IMR-90 (cell line): ENCODE measurements at regions not wholly inside any gene's neighbourhood (a gene's known extent, or its start where the extent isn't known, plus 50 kb on each side); places are given as distances from the start of the nearest gene placed in this dataset.

ENCODE experiments used
- ATAC-seq: fragments of 200-7000 bp; cut with Tn5 transposase; 2 replicates; pipeline ENCODE4 v1.9.1; 2020; ENCODE audit warnings: low read depth, mild to moderate bottlenecking, moderate library complexity
- BruUV-seq: library from RNA; stranded (reverse); fragments of 400-500 nt; replicated peaks from 2 replicates; lab custom pipeline; 2021; lab: Mats Ljungman, UMichigan
- CTCF ChIA-PET: fragments of 300-600 bp; formaldehyde crosslinking; extraction: SDS; loops from one replicate; lab custom pipeline; 2021; ENCODE audit warnings: antibody characterized with exemption; lab: Yijun Ruan, JAX
- POLR2A ChIA-PET: fragments of 300-600 bp; sonication (Branson Sonifier 250); formaldehyde crosslinking; loops from one replicate; lab custom pipeline; 2022; ENCODE audit warnings: antibody characterized with exemption; ENCODE audit not compliant: unreplicated experiment; lab: Charles Lee
- DNase-seq: peaks from one replicate; pipeline ENCODE4 v3.0.0; 2013
- H2AFZ ChIP-seq: replicated peaks from 2 replicates; pipeline ENCODE3; 2013; ENCODE audit warnings: low read length, mild to moderate bottlenecking; ENCODE audit not compliant: poor library complexity
- H2AK5ac ChIP-seq: 2 replicates; pipeline ENCODE4 v1.6.1; 2013; ENCODE audit warnings: low read depth, low read length, inconsistent platforms
- H2AK9ac ChIP-seq: replicated peaks from 2 replicates; pipeline ENCODE3; 2013; ENCODE audit warnings: mild to moderate bottlenecking, low read depth, low read length, moderate library complexity; ENCODE audit not compliant: poor library complexity
- H2BK120ac ChIP-seq: 2 replicates; pipeline ENCODE4 v1.6.1; 2013; ENCODE audit warnings: low read depth, low read length, inconsistent platforms
- H2BK15ac ChIP-seq: 3 replicates; pipeline ENCODE4 v1.6.1; 2013; ENCODE audit warnings: low read depth, low read length, inconsistent platforms
- H2BK20ac ChIP-seq: 2 replicates; pipeline ENCODE4 v1.6.1; 2013; ENCODE audit warnings: low read depth, mild to moderate bottlenecking, inconsistent platforms, low read length, moderate library complexity
- H2BK5ac ChIP-seq: 2 replicates; pipeline ENCODE4 v1.6.1; 2013; ENCODE audit warnings: mild to moderate bottlenecking, low read depth, low read length, inconsistent platforms; ENCODE audit not compliant: poor library complexity, severe bottlenecking
- H3K14ac ChIP-seq: replicated peaks from 2 replicates; pipeline ENCODE4 v1.6.1; 2013; ENCODE audit warnings: low read depth, low read length, inconsistent platforms
- H3K18ac ChIP-seq: 2 replicates; pipeline ENCODE4 v1.6.1; 2013; ENCODE audit warnings: low read depth, low read length, control low read depth
- H3K23ac ChIP-seq: 2 replicates; pipeline ENCODE4 v1.6.1; 2013; ENCODE audit warnings: low read depth, low read length, inconsistent platforms
- H3K27ac ChIP-seq: 2 replicates; pipeline ENCODE4 v1.5.1; 2013; ENCODE audit warnings: mild to moderate bottlenecking, control low read depth, low read length; ENCODE audit not compliant: insufficient read depth
- H3K27me3 ChIP-seq: 2 replicates; pipeline ENCODE4 v1.6.1; 2013; ENCODE audit warnings: low read length; ENCODE audit not compliant: control insufficient read depth, insufficient read depth
- H3K36me3 ChIP-seq: 2 replicates; pipeline ENCODE4 v1.6.1; 2013; ENCODE audit warnings: low read length, mixed read lengths; ENCODE audit not compliant: control insufficient read depth, insufficient read depth
- H3K4ac ChIP-seq: 2 replicates; pipeline ENCODE4 v1.6.1; 2013; ENCODE audit warnings: low read depth, low read length, inconsistent platforms
- H3K4me1 ChIP-seq: 2 replicates; pipeline ENCODE4 v1.6.1; 2013; ENCODE audit warnings: low read length, mixed read lengths; ENCODE audit not compliant: control insufficient read depth, insufficient read depth
- H3K4me2 ChIP-seq: 2 replicates; pipeline ENCODE4 v1.6.1; 2013; ENCODE audit warnings: low read depth, mild to moderate bottlenecking, control low read depth, low read length, moderate library complexity
- H3K4me3 ChIP-seq: 2 replicates; pipeline ENCODE4 v1.5.1; 2013; ENCODE audit warnings: low read depth, mild to moderate bottlenecking, control low read depth, low read length, moderate library complexity; ENCODE audit not compliant: insufficient read depth
- H3K56ac ChIP-seq: 2 replicates; pipeline ENCODE4 v1.6.1; 2013; ENCODE audit warnings: low read length, inconsistent platforms; ENCODE audit not compliant: insufficient read depth; ENCODE audit errors: extremely low read depth
- H3K79me1 ChIP-seq, 2 experiments: 2 replicates each; pipeline ENCODE4 v1.6.1; 2013; ENCODE audit warnings: low read length in 2 of 2, inconsistent platforms in 1 of 2, low read depth in 1 of 2
- H3K9ac ChIP-seq: 2 replicates; pipeline ENCODE4 v1.6.1; 2013; ENCODE audit warnings: low read depth, low read length, control low read depth
- H3K9me1 ChIP-seq: 2 replicates; pipeline ENCODE4 v1.6.1; 2013; ENCODE audit warnings: low read length, inconsistent platforms; ENCODE audit not compliant: insufficient read depth
- H3K9me3 ChIP-seq: 2 replicates; pipeline ENCODE4 v1.6.1; 2013; ENCODE audit warnings: low read length; ENCODE audit not compliant: control insufficient read depth, insufficient read depth
- H4K20me1 ChIP-seq: 2 replicates; pipeline ENCODE4 v1.6.1; 2013; ENCODE audit warnings: low read length, inconsistent platforms; ENCODE audit not compliant: insufficient read depth
- H4K5ac ChIP-seq: 2 replicates; pipeline ENCODE4 v1.6.1; 2013; ENCODE audit warnings: mild to moderate bottlenecking, low read depth, low read length, control low read depth
- H4K8ac ChIP-seq, 2 experiments: 2 replicates each; pipeline ENCODE4 v1.6.1; 2013; ENCODE audit warnings: low read depth in 2 of 2, low read length in 2 of 2, control low read depth in 1 of 2, inconsistent platforms in 1 of 2
- H4K91ac ChIP-seq: 2 replicates; pipeline ENCODE4 v1.6.1; 2013; ENCODE audit warnings: low read depth, low read length, inconsistent platforms; ENCODE audit not compliant: insufficient read depth
- BHLHE40 ChIP-seq: fragments of 150-350 bp; IDR thresholded peaks from 2 replicates; pipeline ENCODE4 v1.6.1; 2016; ENCODE audit warnings: mild to moderate bottlenecking, low read depth, low read length
- CEBPB ChIP-seq: IDR thresholded peaks from 2 replicates; pipeline ENCODE4 v1.6.1; 2012; ENCODE audit warnings: low read depth, low read length, improper control_type of control experiment
- CHD1 ChIP-seq: IDR thresholded peaks from 2 replicates; pipeline ENCODE4 v1.6.1; 2012; ENCODE audit warnings: low read depth, low read length, improper control_type of control experiment
- FOS ChIP-seq: fragments of 150-350 bp; IDR thresholded peaks from 2 replicates; pipeline ENCODE4 v1.6.1; 2016; ENCODE audit warnings: low read depth, low read length
- MAFK ChIP-seq: IDR thresholded peaks from 2 replicates; pipeline ENCODE4 v1.6.1; 2012; ENCODE audit warnings: low read depth, low read length, improper control_type of control experiment
- MAZ ChIP-seq: IDR thresholded peaks from 2 replicates; pipeline ENCODE4 v1.6.1; 2012; ENCODE audit warnings: low read depth, mild to moderate bottlenecking, low read length, improper control_type of control experiment, moderate library complexity, borderline replicate concordance
- MXI1 ChIP-seq: IDR thresholded peaks from 2 replicates; pipeline ENCODE4 v1.6.1; 2012; ENCODE audit warnings: low read depth, mild to moderate bottlenecking, low read length, moderate library complexity, borderline replicate concordance
- NFE2L2 ChIP-seq: fragments of 150-350 bp; IDR thresholded peaks from 2 replicates; pipeline ENCODE4 v1.6.1; 2016; ENCODE audit warnings: low read depth, mild to moderate bottlenecking, low read length
- POLR2A ChIP-seq: IDR thresholded peaks from 2 replicates; pipeline ENCODE4 v1.6.1; 2012; ENCODE audit warnings: mild to moderate bottlenecking, low read depth, low read length
- RAD21 ChIP-seq: IDR thresholded peaks from 2 replicates; pipeline ENCODE4 v1.6.1; 2012; ENCODE audit warnings: low read length, improper control_type of control experiment
- RCOR1 ChIP-seq: IDR thresholded peaks from 2 replicates; pipeline ENCODE4 v1.6.1; 2012; ENCODE audit warnings: mild to moderate bottlenecking, low read length, improper control_type of control experiment; ENCODE audit not compliant: insufficient replicate concordance
- RFX5 ChIP-seq: IDR thresholded peaks from 2 replicates; pipeline ENCODE4 v1.8.0; 2012; ENCODE audit warnings: low read depth, mild to moderate bottlenecking, low read length, moderate library complexity
- SMC3 ChIP-seq: fragments of 150-350 bp; IDR thresholded peaks from 2 replicates; pipeline ENCODE4 v1.6.1; 2016; ENCODE audit warnings: low read depth, mild to moderate bottlenecking, antibody characterized with exemption, low read length, moderate library complexity
- USF2 ChIP-seq: fragments of 150-350 bp; IDR thresholded peaks from 2 replicates; pipeline ENCODE4 v1.6.1; 2017; ENCODE audit warnings: mild to moderate bottlenecking, antibody characterized with exemption, low read length, low read depth
- WGBS, 2 experiments: methylation state at CpG; one replicate each; pipeline versions ENCODE4 v1.1.5 to v1.1.7; 2013; ENCODE audit warnings: missing lambda C conversion rate in 2 of 2; ENCODE audit not compliant: insufficient read length in 1 of 2; ENCODE audit errors: extremely low coverage in 2 of 2; 5-methylcytosine and 5-hydroxymethylcytosine counted together
- dilution Hi-C: fragments of 300-500 bp; cut with HindIII; formaldehyde crosslinking; loops from one replicate; pipeline ENCODE4 v1.14.3; 2018; ENCODE audit warnings: low sequenced_read_pairs; ENCODE audit not compliant: unreplicated experiment
- in situ Hi-C: fragments of 300-500 bp; cut with MboI; formaldehyde crosslinking; loops from 3 replicates; pipeline ENCODE4 v1.14.3; 2019; ENCODE audit warnings: low sequenced_read_pairs, inconsistent platforms, mixed read lengths
- intact Hi-C: fragments of 100-400 bp; cut with micrococcal nuclease; formaldehyde crosslinking; loops from 2 replicates; pipeline ENCODE4 v1.10.0; 2022
- TF ChIP-seq, protein P1 (sequence below): conservative IDR thresholded peaks from 2 replicates; pipeline ENCODE4 v1.5.1; 2012; ENCODE audit warnings: mild to moderate bottlenecking, low read depth, low read length, improper control_type of control experiment
- TF ChIP-seq, protein P2 (sequence below): fragments of 150-350 bp; IDR thresholded peaks from 2 replicates; pipeline ENCODE4 v1.6.1; 2016; ENCODE audit warnings: low read depth, mild to moderate bottlenecking, low read length, moderate library complexity, borderline replicate concordance

- H3K4ac ChIP-seq: no peak overlapping the region
- no peak overlapping the region for H2AFZ ChIP-seq
- no peak overlapping the region for H3K18ac ChIP-seq
- no peak overlapping the region for H3K27ac ChIP-seq
- no peaks in the 10 kb centered on the region for H3K36me3 ChIP-seq
- H3K4me2 ChIP-seq: no peak overlapping the region
- no peaks in the 10 kb centered on the region for H3K79me1 ChIP-seq
- H4K91ac ChIP-seq: no peak overlapping the region
- H3K9me3 ChIP-seq: no peaks in the 10 kb centered on the region
- no peaks in the 10 kb centered on the region; the same call in 1 of the 2 replicates for H3K27me3 ChIP-seq
- no peaks in the 10 kb centered on the region for H4K20me1 ChIP-seq
- H3K9me1 ChIP-seq: no peaks in the 10 kb centered on the region
- H2BK120ac ChIP-seq: no peak overlapping the region
- intact Hi-C loops (no loop called here), dilution Hi-C loops (no loop called here), in situ Hi-C loops (no loop called here)
- TF ChIP-seq RCOR1 (no peak), CEBPB (no peak), FOS (no peak), CHD1 (no peak), MXI1 (no peak), RAD21 (no peak), MAFK (no peak), BHLHE40 (no peak), POLR2A (no peak), USF2 (no peak), NFE2L2 (no peak), RFX5 (no peak), SMC3 (no peak), MAZ (no peak)
- TF ChIP-seq, protein P1, sequence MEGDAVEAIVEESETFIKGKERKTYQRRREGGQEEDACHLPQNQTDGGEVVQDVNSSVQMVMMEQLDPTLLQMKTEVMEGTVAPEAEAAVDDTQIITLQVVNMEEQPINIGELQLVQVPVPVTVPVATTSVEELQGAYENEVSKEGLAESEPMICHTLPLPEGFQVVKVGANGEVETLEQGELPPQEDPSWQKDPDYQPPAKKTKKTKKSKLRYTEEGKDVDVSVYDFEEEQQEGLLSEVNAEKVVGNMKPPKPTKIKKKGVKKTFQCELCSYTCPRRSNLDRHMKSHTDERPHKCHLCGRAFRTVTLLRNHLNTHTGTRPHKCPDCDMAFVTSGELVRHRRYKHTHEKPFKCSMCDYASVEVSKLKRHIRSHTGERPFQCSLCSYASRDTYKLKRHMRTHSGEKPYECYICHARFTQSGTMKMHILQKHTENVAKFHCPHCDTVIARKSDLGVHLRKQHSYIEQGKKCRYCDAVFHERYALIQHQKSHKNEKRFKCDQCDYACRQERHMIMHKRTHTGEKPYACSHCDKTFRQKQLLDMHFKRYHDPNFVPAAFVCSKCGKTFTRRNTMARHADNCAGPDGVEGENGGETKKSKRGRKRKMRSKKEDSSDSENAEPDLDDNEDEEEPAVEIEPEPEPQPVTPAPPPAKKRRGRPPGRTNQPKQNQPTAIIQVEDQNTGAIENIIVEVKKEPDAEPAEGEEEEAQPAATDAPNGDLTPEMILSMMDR: no peak
- TF ChIP-seq, protein P2, sequence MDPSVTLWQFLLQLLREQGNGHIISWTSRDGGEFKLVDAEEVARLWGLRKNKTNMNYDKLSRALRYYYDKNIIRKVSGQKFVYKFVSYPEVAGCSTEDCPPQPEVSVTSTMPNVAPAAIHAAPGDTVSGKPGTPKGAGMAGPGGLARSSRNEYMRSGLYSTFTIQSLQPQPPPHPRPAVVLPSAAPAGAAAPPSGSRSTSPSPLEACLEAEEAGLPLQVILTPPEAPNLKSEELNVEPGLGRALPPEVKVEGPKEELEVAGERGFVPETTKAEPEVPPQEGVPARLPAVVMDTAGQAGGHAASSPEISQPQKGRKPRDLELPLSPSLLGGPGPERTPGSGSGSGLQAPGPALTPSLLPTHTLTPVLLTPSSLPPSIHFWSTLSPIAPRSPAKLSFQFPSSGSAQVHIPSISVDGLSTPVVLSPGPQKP: no peak
- ChIA-PET POLR2A (no interaction called here), CTCF (interaction anchor here (0.6 kb wide), 1 partner anchor 1889 kb away, joined by 3 read pairs; no protein-coding TSS in a partner anchor)
- H2BK20ac ChIP-seq: no peak overlapping the region
- BruUV-seq: no TSS peak
- H4K5ac ChIP-seq: no peak overlapping the region
- H2BK5ac ChIP-seq: no peak overlapping the region
- ATAC-seq: no peak
- no peak for DNase-seq
- no peak overlapping the region for H3K56ac ChIP-seq
- H3K23ac ChIP-seq: no peak overlapping the region
- no peaks in the 10 kb centered on the region for H3K4me1 ChIP-seq
- H3K14ac ChIP-seq: no peak overlapping the region
- no peak overlapping the region for H3K4me3 ChIP-seq
- 33% methylated on average over 1 of the region's 4 CpGs; no CpG with 5 or more reads in 1 of the 2 experiments for WGBS, 2 experiments
- H2BK15ac ChIP-seq: no peak overlapping the region
- H2AK5ac ChIP-seq: no peak overlapping the region
- H4K8ac ChIP-seq: no peak overlapping the region
- H2AK9ac ChIP-seq: no peak overlapping the region
- no peak overlapping the region for H3K9ac ChIP-seq
Measured at GRCh38 chr2:41772697-41773096, 275.1 kb upstream of the PKDCC start.
